ENCODE measurements at regions not wholly inside any gene's neighbourhood (a gene's known extent, or its start where the extent isn't known, plus 50 kb on each side); places are given as distances from the start of the nearest gene placed in this dataset.
A peak's percentile ranks its signal among the peaks of the same experiment; 100 is the strongest.

DNA sequence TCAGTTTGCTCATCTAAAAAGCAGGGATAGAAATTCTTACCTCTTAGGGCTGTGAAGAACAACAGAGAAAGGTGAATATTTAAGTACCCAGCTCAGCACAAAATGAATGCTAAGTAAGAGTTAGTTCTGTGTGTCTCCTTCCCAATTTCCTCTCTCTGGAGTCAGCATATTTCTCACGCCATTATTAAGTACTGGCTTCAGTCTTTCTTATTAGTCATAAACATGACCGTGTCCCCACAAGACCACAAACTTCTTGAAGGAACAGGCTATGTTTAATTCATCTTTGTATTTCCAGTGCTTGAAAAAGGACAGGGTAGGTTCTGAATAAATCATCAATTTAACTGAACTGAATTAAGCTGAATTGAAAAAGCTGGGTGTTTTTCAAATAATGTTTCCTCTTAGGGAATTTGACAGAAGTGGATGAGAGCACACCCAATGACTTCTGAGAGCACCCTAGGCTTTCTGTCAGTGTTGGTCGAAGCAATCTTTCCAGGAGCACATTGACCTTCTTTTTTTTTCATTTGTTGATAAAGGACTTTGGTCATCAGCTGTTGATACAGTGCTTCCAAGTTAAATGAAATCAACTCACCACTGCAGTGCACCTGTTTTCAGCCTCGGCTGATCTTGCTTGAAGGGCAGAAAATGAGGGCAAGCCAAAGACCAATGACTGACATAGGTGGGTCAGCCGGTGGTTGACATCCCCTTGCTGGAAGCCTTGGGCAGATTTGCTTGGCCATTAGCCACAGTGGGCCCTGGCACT lies 324.6 kb downstream of the MFSD1 start:
- DNase-seq (ENCODE audit: low read depth) = peak; percentile 73

DNA sequence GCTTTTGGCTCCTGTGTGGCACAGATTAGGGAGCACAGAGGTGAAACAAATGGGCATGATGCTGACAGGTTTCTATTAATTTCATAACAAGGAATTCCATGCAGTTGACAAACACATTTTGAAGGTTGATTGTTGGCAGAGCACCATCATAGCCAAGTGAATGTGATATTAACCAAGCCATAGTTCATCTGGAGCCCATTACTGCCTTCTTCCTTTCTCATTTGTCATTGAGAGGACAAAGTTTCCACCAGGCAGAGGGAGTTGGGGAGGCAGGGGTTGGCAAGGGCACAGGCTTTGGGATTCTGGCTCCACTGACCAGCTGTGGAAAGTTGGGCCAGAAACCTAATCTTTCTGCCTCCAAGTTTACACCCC lies 325.2 kb downstream of the MFSD1 start:
- no peak for DNase-seq (ENCODE audit: low read depth)

DNA sequence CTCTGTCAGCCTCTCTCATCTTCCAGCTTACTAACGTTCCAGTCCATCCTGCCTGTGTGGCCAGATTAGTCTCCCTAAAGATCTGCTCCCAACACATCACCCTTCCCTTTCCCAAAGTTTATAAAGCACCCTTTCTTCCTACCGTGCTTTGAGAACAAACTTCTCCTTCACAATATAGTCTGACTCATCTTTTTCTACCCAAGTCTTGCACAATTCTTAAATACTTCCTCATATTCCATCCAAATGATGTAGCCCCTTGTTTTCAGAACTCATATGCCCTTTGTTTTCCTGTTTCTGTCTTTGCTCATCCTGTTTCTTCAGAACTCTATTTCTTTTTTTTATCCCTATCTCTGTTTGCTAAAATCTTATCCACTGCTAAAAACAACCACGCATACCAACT lies 326.8 kb downstream of the MFSD1 start:
- peak; percentile 98 for DNase-seq (ENCODE audit: low read depth)

DNA sequence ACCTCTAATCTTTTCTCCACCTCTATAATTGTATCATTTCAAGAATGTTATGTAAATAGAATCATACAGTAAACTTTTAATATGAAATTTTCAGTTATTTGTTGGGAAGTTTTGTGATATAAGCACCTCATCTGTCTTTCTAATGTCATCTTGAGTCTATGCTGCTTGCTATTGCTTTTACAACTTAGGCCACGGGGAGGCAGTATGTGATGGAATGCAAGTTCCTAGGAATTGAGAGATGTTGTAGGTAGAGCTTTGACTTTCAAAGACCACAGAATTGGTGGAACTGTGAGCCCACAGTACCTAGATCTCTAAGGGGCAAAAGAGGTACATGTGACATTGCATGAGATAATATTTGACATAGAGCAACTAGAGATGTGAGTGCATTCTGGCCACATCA lies 328.3 kb downstream of the MFSD1 start:
- peak; percentile 71 for DNase-seq (ENCODE audit: low read depth)

DNA sequence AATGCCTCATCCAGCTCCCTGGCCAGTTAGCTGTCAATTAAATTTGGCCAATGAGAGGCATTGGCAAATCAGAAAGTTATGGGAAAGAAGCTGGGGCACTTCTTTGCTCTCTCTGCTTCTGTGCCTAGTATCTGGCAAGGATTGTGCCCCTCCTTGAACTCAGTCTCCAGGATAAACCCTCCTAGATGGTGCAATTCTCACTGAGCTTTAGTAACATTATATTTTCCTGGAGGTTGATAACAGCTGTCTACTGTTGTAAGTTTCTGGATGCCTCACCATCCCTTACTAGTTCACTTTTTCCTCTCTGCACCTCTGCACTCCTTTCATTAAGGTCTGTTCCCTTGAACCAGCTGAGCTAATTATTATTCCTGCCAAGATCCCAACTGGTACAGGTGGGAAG lies 329.5 kb downstream of the MFSD1 start:
- DNase-seq (ENCODE audit: low read depth) = no peak

DNA sequence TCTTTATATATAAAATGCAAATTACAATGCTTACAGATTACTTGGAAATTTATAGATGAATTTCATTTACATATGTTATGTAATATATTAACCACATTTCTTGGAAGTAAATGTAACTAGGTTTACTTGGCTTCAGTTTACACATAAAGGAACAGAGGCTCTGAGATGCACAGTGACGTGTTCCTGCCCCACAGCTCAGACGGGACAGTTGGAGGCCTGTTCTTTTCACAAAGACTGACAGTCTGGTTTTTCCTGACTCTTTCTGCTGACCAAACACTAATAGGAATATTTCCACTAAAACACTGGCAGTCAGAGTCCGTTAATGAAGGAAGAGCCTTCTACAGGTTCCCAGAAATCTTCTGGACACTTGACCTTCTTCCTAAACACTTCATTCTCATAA lies 336.1 kb downstream of the MFSD1 start:
- DNase-seq (ENCODE audit: low read depth) = no peak

DNA sequence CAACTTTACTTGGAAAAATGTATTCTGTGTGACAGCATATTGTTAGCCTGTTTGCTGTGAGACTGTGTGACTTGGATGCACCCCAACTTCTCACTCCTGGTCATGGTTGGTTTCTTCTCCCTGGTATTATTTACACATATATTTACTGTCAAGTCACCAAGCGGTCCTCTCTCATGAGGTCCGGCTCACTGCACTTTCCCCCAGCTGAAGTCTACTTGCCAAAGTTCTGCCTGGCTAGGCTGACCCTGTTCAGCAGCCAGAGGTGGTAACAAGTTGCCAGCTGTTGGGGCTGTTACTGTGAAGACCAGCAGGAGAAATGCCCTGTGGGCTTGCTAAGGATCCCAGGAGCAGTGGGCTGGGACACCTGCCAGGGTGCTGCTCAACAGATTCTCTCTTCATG lies 337.5 kb downstream of the MFSD1 start:
- no peak for DNase-seq (ENCODE audit: low read depth)

DNA sequence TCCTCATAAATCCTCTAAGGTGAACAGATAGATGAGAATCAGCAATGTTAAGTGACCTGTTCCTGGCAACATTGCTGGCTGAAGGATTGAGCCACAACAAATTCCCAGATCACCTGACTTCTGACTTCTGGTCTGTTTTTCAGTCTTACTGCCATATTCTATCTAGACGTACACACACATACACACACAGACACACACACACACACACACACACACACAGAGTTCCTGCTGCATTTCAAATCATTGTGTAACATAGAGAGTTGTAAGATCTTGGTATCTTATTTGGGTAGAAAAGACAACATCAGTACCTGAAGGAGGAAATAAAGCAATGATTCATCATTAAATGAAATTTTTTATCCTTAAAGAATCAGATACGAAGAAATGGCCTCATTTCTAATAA lies 342.6 kb downstream of the MFSD1 start:
- DNase-seq (ENCODE audit: low read depth) = no peak

DNA sequence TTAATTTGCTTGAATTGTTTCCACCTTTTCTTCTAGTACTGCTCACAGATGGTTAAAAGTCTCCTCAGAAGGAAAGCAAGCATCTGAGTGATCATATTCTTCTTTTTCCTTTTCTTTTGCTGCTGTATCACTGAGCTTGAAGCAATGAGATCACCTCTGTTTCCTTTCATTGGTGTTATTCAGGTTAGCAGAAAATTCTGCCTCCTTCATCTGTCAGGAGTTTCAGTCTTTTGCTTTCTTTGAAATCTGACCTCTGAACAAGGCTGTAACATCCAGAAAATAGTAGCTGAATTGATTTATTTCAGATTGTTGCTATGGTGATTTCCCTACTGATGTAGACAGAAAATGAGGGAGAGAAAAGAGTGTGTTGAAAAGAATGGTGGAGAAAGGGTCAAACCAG lies 343.0 kb downstream of the MFSD1 start:
- no peak for DNase-seq (ENCODE audit: low read depth)

DNA sequence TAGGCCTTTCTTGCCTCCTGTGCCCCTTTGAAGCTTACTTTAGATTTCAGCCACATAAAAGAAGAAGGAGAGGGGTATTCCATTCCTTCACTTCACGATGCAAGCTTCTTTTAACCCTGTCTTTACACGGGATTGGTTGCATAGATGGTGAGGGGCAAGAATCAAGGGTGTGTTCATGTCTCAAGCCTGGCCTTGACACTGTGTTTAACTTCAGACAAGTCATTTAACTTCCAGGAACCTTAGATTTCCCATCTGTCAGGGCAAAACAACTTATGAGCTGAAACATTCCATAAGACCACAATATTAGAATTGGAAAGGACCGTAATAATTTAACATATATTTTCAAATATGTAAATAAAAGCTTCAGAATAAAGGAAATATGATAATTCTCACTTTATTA lies 344.5 kb downstream of the MFSD1 start:
- no peak for DNase-seq (ENCODE audit: low read depth)

DNA sequence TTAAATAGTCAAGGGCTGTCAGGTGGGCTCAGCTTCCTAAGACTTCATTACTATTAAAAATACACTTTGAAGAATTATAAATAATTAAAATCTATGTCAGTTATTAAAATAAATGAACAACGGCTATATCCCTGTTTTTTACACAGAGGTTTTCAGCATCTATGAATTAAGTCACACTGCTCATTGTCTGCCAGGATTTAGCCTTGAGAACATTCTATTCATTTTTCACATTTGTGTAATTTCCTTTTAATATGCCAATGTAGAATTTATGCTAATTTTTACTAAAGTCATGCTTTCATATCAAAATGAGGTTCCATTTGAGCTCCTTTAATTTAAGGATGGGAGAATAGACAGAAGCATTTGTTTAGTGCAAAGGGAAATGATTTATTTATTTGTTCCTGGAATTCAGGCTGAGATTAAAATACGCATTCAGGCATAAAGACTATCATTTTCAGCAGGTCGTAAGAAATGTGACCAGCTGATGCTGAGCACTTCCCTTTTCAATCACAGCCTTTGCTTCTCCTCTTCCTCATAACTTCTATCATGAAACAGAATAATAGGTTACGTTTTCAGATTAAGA lies 345.1 kb downstream of the MFSD1 start:
- no peak for DNase-seq (ENCODE audit: low read depth)

DNA sequence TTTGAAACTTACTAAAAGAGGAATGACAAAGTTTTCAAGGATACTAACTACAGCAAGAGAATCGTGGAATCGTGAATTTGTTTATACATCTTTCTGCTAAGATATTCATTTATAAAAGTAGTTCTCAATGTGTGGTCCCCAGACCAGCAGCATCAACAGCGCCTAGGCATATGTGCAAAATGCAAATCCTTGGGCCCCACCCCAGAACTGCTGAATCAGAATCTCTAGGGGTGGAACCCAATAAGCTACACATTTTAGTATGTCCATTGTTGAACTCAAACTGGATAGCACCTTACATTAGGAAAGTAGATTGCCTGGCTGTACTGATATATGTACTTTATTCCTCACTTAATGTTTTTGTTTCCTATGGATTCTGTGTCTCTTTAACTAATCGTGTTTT lies 346.0 kb downstream of the MFSD1 start:
- no peak for DNase-seq (ENCODE audit: low read depth)

DNA sequence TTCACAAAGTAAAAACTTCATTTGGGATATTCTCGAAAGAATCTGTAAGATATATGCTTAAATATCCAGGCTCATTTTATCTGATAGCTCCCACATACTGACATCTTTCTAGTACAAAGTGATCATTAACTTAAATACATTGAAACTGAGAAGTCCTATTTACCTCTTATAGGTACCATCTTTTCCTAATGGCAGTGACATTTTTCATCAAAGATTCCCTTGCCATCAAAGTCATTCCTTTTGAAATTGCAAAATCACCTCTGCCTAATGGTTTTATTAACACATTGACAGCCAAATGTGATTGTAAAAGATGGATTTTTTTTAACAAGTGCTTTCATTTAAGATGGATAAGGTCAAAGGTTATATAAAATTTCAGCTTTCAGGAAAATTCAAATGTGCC lies 346.6 kb downstream of the MFSD1 start:
- no peak for DNase-seq (ENCODE audit: low read depth)

DNA sequence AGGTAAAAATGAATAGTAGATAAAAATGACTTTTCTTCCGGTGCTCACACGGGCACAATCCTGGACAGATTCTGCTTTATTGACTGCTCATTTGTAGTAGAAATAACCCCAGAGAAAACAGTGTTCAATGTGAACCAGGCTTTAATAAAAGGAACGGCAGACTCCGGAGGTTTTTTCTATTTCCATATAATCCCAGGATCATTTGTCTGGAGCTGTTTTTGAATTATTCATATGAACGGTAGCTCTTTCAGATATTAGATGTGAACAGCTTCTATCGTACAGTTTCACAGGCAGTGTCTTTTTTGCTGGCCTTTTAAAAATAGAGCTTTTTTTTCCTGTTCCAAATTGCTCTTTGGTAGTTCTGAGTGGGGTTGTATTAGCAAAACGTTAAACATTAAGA lies 347.3 kb downstream of the MFSD1 start:
- no peak for DNase-seq (ENCODE audit: low read depth)

DNA sequence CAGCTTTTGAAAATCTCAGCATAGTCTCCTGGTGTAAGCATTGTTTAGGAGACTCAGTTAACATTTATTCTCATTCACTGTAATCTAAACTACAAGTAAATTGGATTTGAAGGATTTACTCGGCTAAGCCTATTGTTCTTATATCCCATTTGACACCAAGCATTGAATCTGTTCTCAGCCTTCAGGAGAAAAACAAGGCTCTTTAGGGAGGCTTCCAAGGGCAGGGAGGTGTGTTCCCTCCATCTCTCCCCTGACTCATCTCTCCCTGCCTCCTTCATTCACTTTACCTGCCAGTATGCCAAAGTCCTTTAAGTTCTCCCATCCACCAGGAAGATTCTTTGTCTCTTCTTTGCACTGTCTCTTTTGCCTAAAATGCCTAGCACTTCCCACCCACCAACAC lies 347.8 kb downstream of the MFSD1 start:
- DNase-seq (ENCODE audit: low read depth) = no peak

DNA sequence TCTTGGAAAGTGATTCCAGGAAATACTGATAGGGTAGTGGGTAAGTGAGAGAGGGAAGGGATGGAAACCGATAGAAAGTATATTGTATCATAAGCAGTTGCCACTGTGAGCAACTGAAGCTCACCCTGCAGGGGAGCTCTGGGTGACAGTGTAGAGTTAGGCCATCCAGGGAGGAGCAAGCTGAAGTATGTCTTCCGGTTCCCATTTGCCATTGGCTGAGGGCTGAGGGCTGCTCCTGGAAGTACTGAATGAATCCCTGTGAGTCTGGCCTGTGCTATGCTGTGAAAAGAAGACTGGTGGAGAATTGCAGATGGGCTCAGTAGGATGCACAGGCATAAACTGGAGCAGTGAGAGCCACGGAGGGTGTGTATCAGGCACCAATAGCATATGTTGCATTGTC lies 348.3 kb downstream of the MFSD1 start:
- DNase-seq (ENCODE audit: low read depth) = no peak

DNA sequence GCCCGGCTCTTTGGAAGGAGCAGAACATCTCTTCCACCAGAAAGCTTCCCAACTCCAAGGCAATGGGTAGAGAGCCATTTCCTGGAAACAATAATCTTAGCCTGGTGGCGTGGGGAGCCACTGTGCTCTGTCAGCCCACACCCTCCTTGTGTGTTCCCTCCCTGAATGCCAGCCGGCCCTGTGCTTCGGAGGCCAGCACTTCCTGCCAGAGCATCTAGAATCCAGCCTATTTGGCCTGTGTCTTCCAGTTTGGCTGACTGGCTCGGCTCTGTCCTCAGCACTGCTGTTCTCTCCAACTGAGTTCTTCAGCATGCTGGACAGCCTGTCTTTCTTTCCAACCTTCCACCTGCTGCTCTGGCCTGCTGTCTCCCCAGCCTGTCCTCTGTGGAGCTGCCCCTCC lies 349.3 kb downstream of the MFSD1 start:
- DNase-seq (ENCODE audit: low read depth) = no peak

DNA sequence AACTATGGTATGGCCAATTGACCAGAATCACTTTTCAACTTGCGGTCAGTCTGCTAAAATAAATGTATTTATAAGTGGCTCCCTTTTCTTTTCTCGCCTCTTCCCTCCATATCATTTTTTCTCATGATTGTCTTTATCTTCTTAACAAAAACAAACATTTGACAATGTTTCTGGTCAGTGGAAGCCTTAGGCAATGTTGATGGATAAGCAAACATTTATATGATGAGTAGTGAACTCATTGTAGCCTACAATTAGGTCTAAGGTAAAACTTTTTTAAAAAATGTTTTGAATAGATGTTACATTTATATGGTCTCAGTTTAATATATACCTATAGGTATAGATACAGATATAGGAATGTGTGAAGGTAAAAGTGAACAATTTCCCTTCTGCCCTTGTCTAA lies 355.4 kb downstream of the MFSD1 start:
- no peak for DNase-seq (ENCODE audit: low read depth)

DNA sequence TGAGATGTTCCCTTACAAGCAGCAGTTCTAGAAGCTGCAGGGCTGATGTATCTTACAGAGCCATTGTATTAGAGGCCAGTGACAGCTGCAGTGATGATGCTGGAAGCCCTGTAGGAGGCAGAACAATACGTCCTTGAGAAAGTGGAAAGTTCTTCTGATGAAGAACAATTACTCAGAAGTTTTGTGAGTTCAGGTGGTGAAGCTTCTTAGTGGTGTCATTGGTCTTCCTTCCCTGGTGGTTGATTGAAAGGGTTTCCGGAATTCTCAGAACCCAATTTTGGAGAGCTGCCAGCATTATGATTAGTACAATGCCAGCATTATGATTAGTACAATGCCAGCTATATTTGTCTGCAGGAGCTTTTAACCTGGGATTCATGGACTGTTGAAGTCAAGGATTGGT lies 356.4 kb downstream of the MFSD1 start:
- peak; percentile 100 for DNase-seq (ENCODE audit: low read depth)

DNA sequence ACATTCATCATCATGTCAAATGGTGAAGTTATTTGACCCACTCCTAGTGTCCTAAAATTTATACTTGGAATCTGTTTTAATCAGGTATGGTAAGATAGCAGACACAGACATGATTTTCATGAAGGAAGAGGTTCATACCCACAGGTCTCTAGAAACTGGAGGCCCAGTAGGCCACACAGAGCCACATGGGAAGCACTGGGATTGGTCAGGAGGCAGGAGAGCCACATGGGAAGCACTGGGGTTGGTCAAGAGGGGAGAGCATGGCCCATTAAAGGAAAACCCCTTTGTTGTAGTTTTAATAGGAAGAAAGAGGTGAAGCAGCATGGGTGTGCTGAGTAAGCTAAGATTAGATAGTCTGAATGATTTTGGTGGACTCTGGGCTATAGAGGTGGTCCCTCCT lies 356.9 kb downstream of the MFSD1 start:
- DNase-seq (ENCODE audit: low read depth) = peak; percentile 51

DNA sequence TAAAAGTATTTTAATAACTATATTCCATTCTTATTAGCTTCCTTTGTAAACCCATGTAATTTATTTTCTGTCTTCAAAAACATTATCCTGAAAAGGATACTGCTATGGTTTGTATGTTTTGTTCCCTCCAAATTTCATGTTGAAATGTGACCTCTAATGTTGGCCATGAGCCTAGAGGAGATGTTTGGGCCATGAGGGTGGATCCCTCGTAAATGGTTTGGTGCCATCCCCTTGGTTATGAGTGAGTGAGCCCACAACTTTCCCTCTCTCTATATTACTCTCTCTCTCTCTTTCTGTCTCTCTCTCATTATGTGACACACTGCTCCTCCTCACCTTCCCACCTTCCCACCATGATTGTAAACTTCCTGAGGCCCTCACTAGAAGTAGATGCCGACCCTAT lies 357.7 kb downstream of the MFSD1 start:
- DNase-seq (ENCODE audit: low read depth) = peak; percentile 57

DNA sequence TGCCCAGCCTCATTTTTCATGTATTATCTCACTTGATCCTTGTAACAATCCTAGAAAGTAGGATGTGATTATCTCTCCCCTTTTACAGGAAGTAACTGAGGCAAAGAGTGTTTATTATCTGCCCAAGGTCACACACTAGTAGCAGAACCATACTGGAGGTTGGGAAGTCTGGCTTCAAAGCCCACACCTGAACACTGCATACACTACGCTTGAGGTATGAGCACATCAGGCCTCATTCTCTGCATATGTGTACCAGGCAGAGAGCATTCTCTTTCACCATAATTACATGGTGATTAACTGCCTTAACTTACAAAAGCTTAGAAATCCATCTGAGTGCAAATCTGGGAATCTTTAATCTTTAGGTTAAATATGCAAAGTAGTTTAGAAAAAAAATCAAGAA lies 361.8 kb downstream of the MFSD1 start:
- no peak for DNase-seq (ENCODE audit: low read depth)

DNA sequence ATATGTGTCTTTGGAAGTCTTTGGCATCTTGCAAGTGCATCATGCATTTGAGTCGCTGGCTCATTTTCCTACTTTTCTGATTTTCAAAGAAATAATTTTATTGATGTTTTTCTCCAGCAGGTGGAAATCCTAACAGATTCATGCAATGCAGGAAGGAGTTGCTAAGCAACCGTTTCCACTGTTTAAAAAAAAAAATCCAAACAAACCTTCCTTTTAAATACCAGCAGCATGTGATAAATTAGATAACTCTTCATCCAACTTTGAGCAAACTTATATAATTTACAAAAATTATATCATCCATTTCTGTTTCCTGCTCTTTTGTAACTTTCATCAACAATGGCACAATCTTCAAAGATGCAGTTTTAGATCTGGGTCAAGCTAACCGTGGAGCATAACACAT lies 364.1 kb downstream of the MFSD1 start:
- DNase-seq (ENCODE audit: low read depth) = peak; percentile 72
